DOHH2 (cell line): ENCODE measurements at regions not wholly inside any gene's neighbourhood (a gene's known extent, or its start where the extent isn't known, plus 50 kb on each side); places are given as distances from the start of the nearest gene placed in this dataset.

Experiments used
- H3F3A ChIP-seq: fragments of 200-600 bp; sonication (generic), shearing (Covaris generic); 2 replicates; pipeline ENCODE4 v1.6.0; 2016; ENCODE audit warnings: antibody characterized with exemption, mild to moderate bottlenecking; ENCODE audit not compliant: control insufficient read depth, insufficient read depth
- H3K27ac ChIP-seq: fragments of 200-600 bp; sonication (generic); 2 replicates; pipeline ENCODE4 v1.5.1; 2014; ENCODE audit warnings: low read depth, mild to moderate bottlenecking, low read length, moderate library complexity
- H3K27me3 ChIP-seq: fragments of 200-600 bp; sonication (generic); 2 replicates; pipeline ENCODE4 v1.6.1; 2014; ENCODE audit warnings: mild to moderate bottlenecking, low read length, mixed read lengths; ENCODE audit not compliant: control insufficient read depth
- H3K36me3 ChIP-seq: fragments of 200-600 bp; sonication (generic); 2 replicates; pipeline ENCODE4 v1.6.1; 2014; ENCODE audit warnings: mild to moderate bottlenecking, low read length, moderate library complexity, mixed read lengths; ENCODE audit not compliant: control insufficient read depth
- H3K4me1 ChIP-seq: fragments of 200-600 bp; sonication (generic); 2 replicates; pipeline ENCODE4 v1.6.1; 2014; ENCODE audit warnings: mild to moderate bottlenecking, low read length, mixed read lengths; ENCODE audit not compliant: control insufficient read depth
- H3K4me2 ChIP-seq: fragments of 200-600 bp; sonication (generic); 2 replicates; pipeline ENCODE4 v1.6.0; 2014; ENCODE audit warnings: mild to moderate bottlenecking, low read length, moderate library complexity
- H3K4me3 ChIP-seq: fragments of 200-600 bp; sonication (generic); 2 replicates; pipeline ENCODE4 v1.5.1; 2014; ENCODE audit warnings: mild to moderate bottlenecking, low read length, mixed read lengths
- H3K79me2 ChIP-seq: fragments of 200-600 bp; sonication (generic); 2 replicates; pipeline ENCODE4 v1.6.1; 2014; ENCODE audit warnings: mild to moderate bottlenecking, low read length, mixed read lengths; ENCODE audit not compliant: control insufficient read depth
- H3K9me2 ChIP-seq: fragments of 200-600 bp; sonication (generic); replicated peaks from 2 replicates; pipeline ENCODE4 v1.6.1; 2014; ENCODE audit warnings: mild to moderate bottlenecking, low read length, mixed read lengths; ENCODE audit not compliant: control insufficient read depth
- H3K9me3 ChIP-seq: fragments of 200-600 bp; sonication (generic); 2 replicates; pipeline ENCODE4 v1.6.1; 2014; ENCODE audit warnings: antibody characterized with exemption, low read length, mixed read lengths; ENCODE audit not compliant: control insufficient read depth, insufficient read depth
- H4K20me1 ChIP-seq: fragments of 200-600 bp; sonication (generic); 2 replicates; pipeline ENCODE4 v1.6.0; 2014; ENCODE audit warnings: low read depth, mild to moderate bottlenecking, antibody characterized with exemption, low read length, moderate library complexity; ENCODE audit not compliant: control insufficient read depth, insufficient read depth
- EZH2phosphoT487 ChIP-seq: fragments of 200-600 bp; sonication (generic); IDR thresholded peaks from 2 replicates; pipeline ENCODE4 v1.6.1; 2017; ENCODE audit warnings: borderline replicate concordance, mild to moderate bottlenecking, antibody characterized with exemption, low read length, moderate library complexity, mixed read lengths
- TF ChIP-seq, protein P1 (sequence below): fragments of 200-600 bp; sonication (generic); IDR thresholded peaks from one replicate; pipeline ENCODE4 v1.5.1; 2014; ENCODE audit warnings: antibody characterized with exemption, mild to moderate bottlenecking, low read depth, low read length; ENCODE audit not compliant: poor library complexity, severe bottlenecking

DNA sequence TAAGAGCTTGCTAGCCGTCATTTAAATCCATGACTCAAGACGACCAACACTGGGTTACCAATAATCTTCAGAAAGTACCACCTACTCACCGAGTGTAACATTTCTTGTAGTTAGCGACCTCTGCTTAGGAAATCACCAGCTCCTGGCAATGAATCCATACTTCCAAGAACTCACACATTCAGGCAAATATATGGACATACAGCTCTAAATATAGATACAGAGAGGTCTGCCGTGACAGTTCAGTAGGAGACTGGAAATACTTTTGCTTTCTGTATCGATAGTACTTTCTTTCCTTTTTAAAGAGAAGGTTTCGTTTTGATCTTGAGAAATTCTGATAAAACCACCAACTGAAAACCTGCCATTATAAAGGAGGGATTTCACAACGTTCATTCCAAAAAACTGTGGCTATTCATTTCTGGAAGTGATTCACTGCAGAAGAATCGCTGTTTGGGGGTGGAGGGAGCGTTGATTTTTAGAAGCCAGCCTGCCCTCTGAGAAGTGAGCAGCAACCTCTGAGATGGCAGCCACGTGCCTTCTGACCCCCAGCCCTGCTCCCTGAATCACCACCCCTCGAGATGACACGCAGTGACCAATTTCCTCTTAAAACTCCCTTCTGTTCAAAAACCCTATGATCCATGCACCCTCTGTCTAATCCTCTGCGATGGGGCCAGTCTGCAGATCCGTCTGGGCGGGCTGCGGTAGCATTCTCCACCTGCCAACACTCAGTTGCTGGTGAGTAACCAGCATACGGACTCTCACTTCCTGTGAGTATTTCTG lies 179.0 kb upstream of the KLF14 start:
- no peaks in the 10 kb centered on the region for H3K27me3 ChIP-seq
- no peak for TF ChIP-seq EZH2phosphoT487
- TF ChIP-seq, protein P1, sequence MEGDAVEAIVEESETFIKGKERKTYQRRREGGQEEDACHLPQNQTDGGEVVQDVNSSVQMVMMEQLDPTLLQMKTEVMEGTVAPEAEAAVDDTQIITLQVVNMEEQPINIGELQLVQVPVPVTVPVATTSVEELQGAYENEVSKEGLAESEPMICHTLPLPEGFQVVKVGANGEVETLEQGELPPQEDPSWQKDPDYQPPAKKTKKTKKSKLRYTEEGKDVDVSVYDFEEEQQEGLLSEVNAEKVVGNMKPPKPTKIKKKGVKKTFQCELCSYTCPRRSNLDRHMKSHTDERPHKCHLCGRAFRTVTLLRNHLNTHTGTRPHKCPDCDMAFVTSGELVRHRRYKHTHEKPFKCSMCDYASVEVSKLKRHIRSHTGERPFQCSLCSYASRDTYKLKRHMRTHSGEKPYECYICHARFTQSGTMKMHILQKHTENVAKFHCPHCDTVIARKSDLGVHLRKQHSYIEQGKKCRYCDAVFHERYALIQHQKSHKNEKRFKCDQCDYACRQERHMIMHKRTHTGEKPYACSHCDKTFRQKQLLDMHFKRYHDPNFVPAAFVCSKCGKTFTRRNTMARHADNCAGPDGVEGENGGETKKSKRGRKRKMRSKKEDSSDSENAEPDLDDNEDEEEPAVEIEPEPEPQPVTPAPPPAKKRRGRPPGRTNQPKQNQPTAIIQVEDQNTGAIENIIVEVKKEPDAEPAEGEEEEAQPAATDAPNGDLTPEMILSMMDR, result no peak
- H3F3A ChIP-seq, result peaks cover 25% of the 10 kb centered on the region
- H4K20me1 ChIP-seq, result 0 out of 2 replicates have a peak, but pooled peaks cover 3% of the 10 kb centered on the region
- H3K4me2 ChIP-seq, result peak overlapping the region; percentile 97
- H3K79me2 ChIP-seq, result peaks cover 63% of the 10 kb centered on the region
- peaks cover 63% of the 10 kb centered on the region for H3K4me1 ChIP-seq
- no peaks in the 10 kb centered on the region for H3K9me3 ChIP-seq
- peak overlapping the region; percentile 77 for H3K4me3 ChIP-seq
- peaks cover 39% of the 10 kb centered on the region for H3K36me3 ChIP-seq
- peak overlapping the region; percentile 89 for H3K27ac ChIP-seq
- H3K9me2 ChIP-seq, result no peaks in the 10 kb centered on the region

DNA sequence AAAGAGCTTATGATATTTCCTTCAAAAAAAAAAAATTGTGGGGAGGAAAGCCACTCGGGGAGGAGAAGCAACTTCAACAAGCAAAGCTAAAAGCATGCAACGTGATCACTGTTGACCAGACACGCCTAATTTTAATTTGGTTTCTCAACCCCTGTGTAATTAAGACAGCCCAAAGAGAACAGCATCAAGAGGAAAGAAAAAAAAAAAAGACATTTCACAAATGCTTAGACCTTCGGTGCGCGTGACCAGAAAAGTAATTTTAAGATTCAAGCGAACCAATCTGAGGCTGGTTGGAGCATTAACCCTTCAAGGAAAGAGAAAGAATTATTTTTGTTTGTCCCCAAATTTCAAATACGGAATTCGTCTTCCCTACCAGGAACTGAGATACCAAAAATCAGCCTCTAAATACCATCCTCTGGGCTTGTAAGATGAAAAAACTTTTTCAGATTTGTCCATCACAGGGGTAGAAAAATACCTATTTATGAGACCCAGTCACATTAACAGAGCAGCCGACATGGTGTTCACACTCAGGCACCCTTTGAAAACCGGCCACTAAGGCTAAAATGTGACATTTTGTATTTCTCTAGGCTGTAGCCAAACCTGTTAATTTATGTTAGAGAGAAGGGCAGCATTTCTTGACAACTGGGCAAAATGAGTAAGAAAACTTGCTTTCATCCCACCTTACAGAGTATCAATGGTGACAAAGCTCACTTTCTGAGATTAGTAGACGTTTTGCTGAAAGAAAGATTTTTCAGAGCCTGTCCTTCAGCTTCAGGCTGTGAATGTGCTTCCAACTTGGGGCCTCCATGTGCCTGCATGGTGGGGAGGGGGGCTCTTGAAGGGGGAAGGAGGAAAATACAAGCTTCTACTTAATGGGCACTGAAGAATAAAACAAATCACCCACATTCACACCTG lies 179.9 kb upstream of the KLF14 start:
- peak overlapping the region; percentile 77 for H3K4me3 ChIP-seq
- H3K27me3 ChIP-seq, result no peaks in the 10 kb centered on the region
- H3K4me2 ChIP-seq, result peak overlapping the region; percentile 97
- H3K27ac ChIP-seq, result peak overlapping the region; percentile 89
- H3K4me1 ChIP-seq, result peaks cover 66% of the 10 kb centered on the region
- 0 out of 2 replicates have a peak, but pooled peaks cover 3% of the 10 kb centered on the region for H4K20me1 ChIP-seq
- H3K9me3 ChIP-seq, result no peaks in the 10 kb centered on the region
- peaks cover 63% of the 10 kb centered on the region for H3K79me2 ChIP-seq
- H3F3A ChIP-seq, result peaks cover 25% of the 10 kb centered on the region
- peaks cover 39% of the 10 kb centered on the region for H3K36me3 ChIP-seq
- no peak for TF ChIP-seq EZH2phosphoT487
- TF ChIP-seq, protein P1, result no peak
- no peaks in the 10 kb centered on the region for H3K9me2 ChIP-seq

DNA sequence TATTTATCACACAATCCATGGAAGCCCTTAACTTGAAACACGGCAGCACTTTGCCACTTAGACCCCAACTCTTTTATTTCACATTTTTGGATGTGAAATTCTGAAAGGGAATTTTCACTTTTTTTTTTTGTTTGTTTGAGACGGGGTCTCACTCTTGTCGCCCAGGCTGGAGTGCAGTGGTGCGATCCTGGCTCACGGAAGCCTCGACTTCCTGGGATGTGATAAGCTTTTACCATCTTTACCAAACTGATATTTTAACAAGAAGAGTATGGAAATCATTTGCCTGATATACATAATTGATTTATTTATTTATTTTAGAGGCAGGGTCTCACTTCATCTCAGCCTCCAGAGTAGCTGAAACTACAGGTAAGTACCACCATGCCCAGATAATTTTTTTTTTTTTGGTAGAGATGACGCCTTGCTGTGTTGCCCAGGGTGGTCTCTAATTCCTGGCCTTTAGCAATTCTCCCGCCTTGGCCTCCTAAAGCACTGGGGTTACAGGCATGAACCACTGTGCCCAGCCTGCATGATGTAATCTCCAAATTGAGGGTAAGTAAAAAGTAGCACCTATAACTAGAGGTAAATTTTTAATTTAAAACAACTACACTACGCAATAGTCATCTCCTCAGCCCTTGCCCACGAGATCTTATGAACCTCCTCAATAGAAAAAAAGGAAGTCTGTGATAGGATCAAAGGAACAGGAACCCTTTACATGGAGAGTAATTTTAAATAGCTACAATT lies 180.7 kb upstream of the KLF14 start:
- Histone ChIP-seq H3F3A (peaks cover 25% of the 10 kb centered on the region), H3K4me2 (peak overlapping the region; percentile 97), H3K36me3 (peaks cover 43% of the 10 kb centered on the region), H3K27me3 (no peaks in the 10 kb centered on the region), H3K4me3 (peak overlapping the region; percentile 77), H3K4me1 (peaks cover 66% of the 10 kb centered on the region), H3K27ac (peak overlapping the region; percentile 89), H3K9me2 (no peaks in the 10 kb centered on the region), H3K9me3 (no peaks in the 10 kb centered on the region), H4K20me1 (0 out of 2 replicates have a peak, but pooled peaks cover 3% of the 10 kb centered on the region), H3K79me2 (peaks cover 60% of the 10 kb centered on the region)
- no peak for TF ChIP-seq EZH2phosphoT487
- TF ChIP-seq, protein P1, result no peak
